Gastroesophageal sphincter (tissue), 3 donors: ENCODE measurements at regions not wholly inside any gene's neighbourhood (a gene's known extent, or its start where the extent isn't known, plus 50 kb on each side); places are given as distances from the start of the nearest gene placed in this dataset.

ENCODE experiments used
- POLR2A ChIP-seq, 2 donors: fragments of 450-650 bp; IDR thresholded peaks; one replicate each; pipeline ENCODE4 v1.6.1; 2017; ENCODE audit warnings: antibody characterized with exemption in 2 of 2, mild to moderate bottlenecking in 2 of 2, moderate library complexity in 1 of 2
- POLR2AphosphoS5 ChIP-seq: sonication (generic); formaldehyde crosslinking; IDR thresholded peaks from one replicate; pipeline ENCODE4 v1.6.1; 2017; ENCODE audit warnings: antibody characterized with exemption
- TF ChIP-seq, protein P1 (sequence below), 4 experiments: fragments of 200-600 bp in 2 of 4; fragments of 450-650 bp in 2 of 4; sonication (generic) in 1 of 4; IDR thresholded peaks; one replicate each; pipeline ENCODE4 v1.5.1; 2017 to 2019; ENCODE audit warnings: antibody characterized with exemption in 4 of 4, mild to moderate bottlenecking in 2 of 4, moderate library complexity in 2 of 4

DNA sequence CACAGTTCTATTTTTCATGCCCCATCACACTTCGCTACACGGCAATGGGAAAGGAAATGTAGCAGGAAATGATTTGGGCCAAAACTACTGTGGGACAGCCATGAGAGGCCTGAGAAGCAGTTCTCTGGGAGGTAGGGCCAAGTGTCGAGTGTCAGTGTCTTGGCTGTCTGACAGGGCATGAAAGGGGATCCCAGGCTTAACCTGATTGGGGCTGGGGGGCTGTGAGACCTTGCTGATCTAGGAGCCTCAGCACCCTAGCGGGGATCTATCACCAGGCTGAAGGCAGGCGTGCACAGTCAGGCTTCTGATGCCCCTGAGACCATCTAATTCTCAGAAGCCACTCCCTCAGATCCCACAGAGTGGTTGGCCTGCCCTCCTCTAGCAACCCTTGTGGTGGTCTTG, 58.2 kb upstream of the SLC25A13 start:
- TF ChIP-seq, protein P1, sequence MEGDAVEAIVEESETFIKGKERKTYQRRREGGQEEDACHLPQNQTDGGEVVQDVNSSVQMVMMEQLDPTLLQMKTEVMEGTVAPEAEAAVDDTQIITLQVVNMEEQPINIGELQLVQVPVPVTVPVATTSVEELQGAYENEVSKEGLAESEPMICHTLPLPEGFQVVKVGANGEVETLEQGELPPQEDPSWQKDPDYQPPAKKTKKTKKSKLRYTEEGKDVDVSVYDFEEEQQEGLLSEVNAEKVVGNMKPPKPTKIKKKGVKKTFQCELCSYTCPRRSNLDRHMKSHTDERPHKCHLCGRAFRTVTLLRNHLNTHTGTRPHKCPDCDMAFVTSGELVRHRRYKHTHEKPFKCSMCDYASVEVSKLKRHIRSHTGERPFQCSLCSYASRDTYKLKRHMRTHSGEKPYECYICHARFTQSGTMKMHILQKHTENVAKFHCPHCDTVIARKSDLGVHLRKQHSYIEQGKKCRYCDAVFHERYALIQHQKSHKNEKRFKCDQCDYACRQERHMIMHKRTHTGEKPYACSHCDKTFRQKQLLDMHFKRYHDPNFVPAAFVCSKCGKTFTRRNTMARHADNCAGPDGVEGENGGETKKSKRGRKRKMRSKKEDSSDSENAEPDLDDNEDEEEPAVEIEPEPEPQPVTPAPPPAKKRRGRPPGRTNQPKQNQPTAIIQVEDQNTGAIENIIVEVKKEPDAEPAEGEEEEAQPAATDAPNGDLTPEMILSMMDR (IDR thresholded peaks at IDR 0.05) = no peak
- TF ChIP-seq POLR2AphosphoS5 = no peak
- no peak for TF ChIP-seq POLR2A (IDR thresholded peaks at IDR 0.05)
